GM21576 (cell line): ENCODE measurements at regions not wholly inside any gene's neighbourhood (a gene's known extent, or its start where the extent isn't known, plus 50 kb on each side); places are given as distances from the start of the nearest gene placed in this dataset.
"Not testable (repeated sequence)": the region's sequence is repeated elsewhere in the genome, so short reads cannot be mapped to it uniquely, and the experiment has no call there.

ENCODE experiments used
- ATAC-seq: cut with Tn5 transposase; IDR thresholded peaks from one replicate; pipeline ENCODE4 v1.9.1; 2021; ENCODE audit warnings: mild to moderate bottlenecking, moderate library complexity; ENCODE audit not compliant: unreplicated experiment

GRCh38 chr2:187862715-187863114 is 308.5 kb upstream of the TFPI start:
- ATAC-seq: no peak

DNA sequence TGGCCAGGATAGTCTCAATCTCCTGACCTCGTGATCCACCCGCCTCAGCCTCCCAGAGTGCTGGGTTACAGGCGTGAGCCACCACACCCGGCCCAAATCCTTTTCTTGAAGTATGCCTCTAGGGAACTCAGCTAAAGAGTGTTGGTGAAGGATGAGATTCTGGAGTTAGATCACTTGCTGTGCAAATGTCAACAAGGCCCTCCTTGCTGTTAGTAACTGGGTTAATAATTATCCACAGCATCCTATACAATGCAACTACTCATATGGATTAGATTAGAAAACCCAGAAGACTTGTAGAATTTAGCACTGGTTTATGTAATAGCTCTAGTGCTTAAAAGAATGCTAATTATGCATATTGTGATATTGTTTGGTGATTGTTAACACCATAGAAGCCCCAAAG is 310.8 kb upstream of the TFPI start:
- no peak for ATAC-seq

DNA sequence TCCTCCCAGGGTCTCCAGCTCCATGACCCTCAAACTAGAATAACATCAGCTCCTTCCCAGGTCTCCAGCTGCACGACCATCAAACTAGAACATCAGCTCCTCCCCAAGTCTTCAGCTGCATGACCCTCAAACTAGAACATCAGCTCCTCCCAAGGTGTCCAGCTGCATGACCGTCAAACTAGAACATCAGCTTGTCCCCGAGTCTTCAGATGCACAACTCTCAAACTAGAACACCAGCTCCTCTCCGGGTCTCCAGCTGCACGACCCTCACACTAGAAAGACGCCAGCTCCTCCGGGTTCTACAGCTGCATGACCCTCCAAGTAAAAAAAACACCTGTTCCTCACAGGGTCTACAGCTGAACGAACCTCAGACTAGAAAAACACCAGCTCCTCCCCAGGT is 312.9 kb upstream of the TFPI start:
- ATAC-seq: no peak

DNA sequence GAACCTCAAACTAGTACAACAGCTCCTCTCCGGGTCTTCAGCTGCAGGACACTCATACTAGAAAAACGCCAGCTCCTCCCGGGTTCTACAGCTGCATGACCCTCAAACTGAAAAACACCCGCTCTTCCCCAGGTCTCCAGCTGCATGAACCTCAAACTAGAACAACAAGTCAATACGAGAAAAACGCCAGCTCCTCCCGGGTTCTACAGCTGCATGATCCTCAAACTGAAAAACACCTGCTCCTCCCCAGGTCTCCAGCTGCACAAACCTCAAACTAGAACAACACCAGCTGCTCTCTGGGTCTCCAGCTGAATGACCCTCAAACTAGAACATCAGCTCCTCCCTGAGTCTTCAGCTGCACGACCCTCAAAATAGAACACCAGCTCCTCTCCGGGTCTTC is 315.0 kb upstream of the TFPI start:
- no peak for ATAC-seq

DNA sequence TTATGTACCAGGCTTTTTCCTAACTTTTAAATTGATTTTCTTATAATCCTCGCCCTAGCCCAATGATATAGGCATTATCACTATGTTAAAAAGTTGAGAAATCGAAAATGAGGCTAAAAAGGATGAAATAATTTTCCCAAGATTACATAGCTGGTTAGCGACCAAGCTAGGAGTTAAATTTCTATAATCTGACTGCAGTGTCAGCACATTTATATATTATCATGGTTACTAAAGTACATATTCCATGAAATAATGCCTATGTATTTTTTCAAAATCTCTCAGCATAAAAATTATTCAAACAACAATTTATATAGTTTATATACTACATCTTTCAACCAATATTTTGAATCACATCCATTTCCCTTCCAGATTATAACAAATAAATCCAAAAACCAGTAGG is 317.3 kb upstream of the TFPI start:
- no peak for ATAC-seq

DNA sequence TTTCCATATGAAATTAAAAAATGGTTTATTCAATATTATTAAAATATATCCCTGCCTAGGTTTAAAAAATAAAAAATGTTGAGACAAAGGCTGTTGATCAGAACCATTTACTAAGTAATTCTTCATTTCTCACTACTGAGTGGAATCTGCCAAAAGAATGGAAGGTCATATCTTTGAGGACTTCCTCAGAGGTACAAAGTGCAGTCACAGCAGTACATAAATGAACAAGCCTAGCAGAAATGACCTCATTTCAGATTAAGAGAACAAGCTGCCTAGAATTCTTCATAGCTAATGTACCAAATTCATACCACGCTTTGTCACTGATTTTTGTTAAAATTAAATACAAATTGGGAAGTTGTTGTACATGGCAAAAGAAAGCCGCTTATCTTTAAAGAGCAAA is 318.9 kb upstream of the TFPI start:
- ATAC-seq: no peak

DNA sequence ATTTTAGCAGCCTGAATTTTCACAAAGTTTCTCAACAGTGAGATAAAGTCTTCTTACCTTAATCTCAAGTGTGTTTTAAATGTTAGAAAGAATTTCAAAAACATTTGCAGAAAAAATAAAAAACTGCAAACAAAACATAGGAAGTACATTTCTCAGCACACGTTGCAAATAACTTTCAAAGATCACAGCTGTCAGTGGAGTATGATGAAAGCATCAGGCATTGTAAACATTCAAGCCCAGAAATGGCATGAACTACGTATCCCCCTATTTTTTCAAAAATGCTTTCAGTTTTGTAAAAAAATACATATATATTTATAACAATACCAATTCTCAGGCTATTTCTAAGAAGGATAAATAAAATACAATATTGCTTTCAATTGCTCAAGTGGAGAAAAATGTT is 320.6 kb upstream of the TFPI start:
- ATAC-seq: no peak

DNA sequence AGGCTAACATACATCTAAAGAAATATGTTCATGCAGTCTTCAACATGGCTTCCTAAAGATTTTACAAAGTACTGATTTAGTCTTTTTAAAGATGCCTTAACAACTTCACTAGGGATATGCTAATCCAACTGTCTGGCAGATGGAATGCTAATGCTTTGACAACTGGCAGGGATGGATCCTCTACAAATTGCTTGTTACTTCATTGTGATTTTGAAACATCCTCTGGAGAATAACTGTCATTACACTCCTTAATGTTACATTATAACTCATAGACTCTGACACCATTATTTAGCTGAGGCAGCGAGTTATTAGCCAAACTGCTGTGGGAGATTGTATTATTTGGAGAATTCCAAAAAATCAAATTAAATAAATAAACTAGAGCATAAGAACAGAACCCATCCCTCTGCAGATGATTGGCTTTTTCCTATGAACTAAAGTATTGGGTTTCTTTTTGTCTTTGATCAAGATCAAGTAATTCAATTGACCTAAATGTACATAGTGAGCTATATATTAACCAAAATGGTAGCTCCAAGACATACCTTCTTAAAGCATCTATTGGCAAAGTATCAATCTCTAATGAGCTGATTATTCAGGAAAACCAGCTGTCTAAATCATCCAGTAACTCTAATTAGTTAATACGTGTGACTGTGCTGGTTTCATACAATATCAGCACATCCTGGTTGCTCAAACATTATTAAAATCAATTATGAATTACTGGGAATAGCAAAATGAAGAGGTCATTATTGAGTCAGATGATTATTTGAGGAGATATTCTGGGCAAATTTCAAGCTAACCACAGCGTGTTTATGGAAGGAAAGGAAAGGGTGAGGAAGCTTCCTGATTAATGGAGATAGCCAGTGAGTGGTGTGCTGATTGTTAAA is 321.3 kb upstream of the TFPI start:
- ATAC-seq: no peak

- no peak for ATAC-seq
Observed at GRCh38 chr2:187876554-187876953, 322.3 kb upstream of the TFPI start.

DNA sequence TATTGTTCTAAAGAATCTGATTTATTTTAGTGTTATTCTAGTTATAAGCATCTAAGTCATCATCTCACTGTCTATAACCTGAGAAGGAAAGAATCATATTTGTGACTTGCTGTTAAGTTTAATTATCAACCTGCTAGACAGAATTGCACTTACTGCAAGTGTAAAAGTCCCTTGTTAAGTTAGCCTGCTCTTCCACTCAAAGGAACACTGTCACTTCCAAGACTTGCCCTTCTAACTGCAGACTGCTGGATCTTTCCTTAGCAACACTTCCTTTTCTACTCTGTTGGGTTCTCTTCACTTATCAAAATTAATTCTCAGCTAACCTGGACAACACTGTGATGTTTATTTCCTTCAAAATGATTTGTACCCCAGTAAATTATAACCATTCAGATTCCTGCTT is 323.2 kb upstream of the TFPI start:
- ATAC-seq: no peak

DNA sequence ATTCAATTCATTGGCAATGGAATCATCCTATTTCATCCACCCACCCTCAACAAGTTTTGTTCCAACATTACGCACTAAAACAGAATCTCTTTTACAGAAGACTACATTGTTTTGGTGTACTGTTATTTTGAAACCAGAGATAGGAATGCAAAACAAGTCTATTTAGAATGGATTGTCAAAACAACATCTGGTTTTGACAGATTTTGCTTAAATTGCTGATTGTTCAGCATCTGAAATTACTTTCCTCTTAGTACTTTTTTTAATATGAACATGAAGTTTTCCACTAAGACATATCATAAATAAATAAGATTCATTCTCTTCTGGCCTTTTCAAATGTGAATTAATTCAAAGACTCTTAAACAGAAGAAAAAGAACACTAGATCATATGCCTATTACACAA is 323.9 kb upstream of the TFPI start:
- no peak for ATAC-seq

GRCh38 chr2:187879491-187879890 is 325.3 kb upstream of the TFPI start:
- ATAC-seq: no peak

DNA sequence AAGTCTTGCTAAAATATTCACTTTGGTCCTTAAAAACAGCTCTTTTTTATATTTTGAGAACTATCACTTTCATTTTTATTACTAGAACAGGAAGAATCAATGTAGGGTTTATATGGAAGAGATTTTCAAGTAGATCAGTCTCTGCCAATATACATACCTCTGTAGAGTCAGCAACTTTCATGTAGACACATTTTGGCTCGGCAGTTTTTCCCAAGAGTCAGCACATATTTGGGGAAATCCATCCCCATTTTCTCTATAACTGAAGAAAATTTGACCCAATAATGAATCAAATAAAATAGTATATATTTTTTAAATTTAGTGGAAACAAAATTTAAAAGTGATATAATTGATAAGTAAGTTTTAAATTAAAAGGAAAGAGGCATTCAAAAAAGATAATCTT is 329.8 kb upstream of the TFPI start:
- ATAC-seq: no peak

- no peak for ATAC-seq
Observed at GRCh38 chr2:187890690-187891089, 336.5 kb upstream of the TFPI start.

GRCh38 chr2:187900021-187900420 is 345.8 kb upstream of the TFPI start:
- no peak for ATAC-seq

GRCh38 chr2:187906021-187906420 is 351.8 kb upstream of the TFPI start:
- ATAC-seq: no peak

- not testable (repeated sequence) for ATAC-seq
Observed at GRCh38 chr2:187910922-187911321, 356.7 kb upstream of the TFPI start.

- ATAC-seq: no peak
Observed at GRCh38 chr2:187912950-187913349, 358.7 kb upstream of the TFPI start.

- no peak for ATAC-seq
Observed at GRCh38 chr2:187915810-187916209, 361.6 kb upstream of the TFPI start.

DNA sequence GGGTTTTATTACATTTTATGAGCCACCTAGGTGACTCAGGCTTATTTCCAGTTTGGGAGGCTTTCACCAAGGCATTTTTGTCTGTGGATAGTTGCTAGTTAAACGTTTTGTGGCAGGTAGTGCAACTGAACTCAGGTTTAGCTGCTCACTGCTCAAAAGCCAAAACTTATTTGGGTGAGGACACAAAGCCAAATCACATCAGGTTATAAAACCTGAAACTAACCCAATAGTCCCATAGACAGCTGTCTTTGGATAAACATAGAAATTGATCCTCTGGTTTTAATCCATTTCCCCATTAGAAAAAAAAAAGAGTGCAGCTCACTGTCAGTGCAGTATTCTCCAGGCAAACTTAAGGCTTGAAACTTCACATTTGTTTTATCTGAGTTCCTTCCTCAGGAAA is 362.6 kb upstream of the TFPI start:
- ATAC-seq: no peak

DNA sequence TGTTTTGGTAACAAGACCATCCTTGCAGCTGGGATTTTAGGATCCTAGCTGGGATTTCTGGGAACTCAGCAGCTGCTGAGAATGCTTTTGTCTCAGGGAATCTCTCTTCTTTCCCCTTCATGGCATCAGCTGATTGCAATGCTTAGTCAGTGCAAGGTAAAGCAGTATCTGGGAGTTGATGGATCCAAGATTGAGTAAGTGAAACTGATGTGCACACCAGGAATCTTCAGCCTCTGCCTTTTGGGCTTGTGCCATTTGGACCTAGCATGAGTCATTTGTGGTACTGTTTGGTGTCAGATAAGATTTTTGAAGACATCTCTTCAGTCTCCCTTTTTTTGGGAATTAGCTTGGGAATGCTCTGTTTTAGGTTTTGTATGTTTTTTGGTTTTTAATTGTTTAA is 363.3 kb upstream of the TFPI start:
- ATAC-seq: no peak

GRCh38 chr2:187918996-187919821 is 365.0 kb upstream of the TFPI start:
- ATAC-seq: no peak
